ENCODE measurements at regions not wholly inside any gene's neighbourhood (a gene's known extent, or its start where the extent isn't known, plus 50 kb on each side); places are given as distances from the start of the nearest gene placed in this dataset.
A peak's percentile ranks its signal among the peaks of the same experiment; 100 is the strongest.
"Not testable (repeated sequence)": the region's sequence is repeated elsewhere in the genome, so short reads cannot be mapped to it uniquely, and the experiment has no call there.

- DNase-seq: no peak
- in situ Hi-C loops (cut with HindIII; ENCODE audit: low pct_ligation_motif_present, low pct_unique_long_range_greater_than_20kb, low sequenced_read_pairs): no loop called here
Measured at GRCh38 chr3:89032346-89033013, 74.9 kb upstream of the EPHA3 start.

DNA sequence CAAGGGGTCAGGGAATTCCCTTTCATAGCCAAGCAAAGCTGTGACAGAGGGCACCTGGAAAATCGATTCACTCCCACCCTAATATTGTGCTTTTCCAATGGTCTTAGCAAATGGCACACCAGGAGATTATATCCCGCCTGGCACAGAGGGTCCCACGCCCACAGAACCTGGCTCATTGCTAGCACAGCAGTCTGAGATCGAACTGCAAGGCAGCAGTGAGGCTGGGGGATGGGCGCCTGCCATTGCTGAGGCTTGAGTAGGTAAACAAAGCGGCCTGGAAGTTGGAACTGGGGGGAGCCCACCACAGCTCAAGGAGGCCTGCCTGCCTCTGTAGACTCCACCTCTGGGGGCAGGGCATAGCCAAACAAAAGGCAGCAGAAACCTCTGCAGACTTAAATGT is 72.7 kb upstream of the EPHA3 start:
- DNase-seq; in situ Hi-C loops (cut with HindIII; ENCODE audit: low pct_ligation_motif_present, low pct_unique_long_range_greater_than_20kb, low sequenced_read_pairs): not testable (repeated sequence)

DNA sequence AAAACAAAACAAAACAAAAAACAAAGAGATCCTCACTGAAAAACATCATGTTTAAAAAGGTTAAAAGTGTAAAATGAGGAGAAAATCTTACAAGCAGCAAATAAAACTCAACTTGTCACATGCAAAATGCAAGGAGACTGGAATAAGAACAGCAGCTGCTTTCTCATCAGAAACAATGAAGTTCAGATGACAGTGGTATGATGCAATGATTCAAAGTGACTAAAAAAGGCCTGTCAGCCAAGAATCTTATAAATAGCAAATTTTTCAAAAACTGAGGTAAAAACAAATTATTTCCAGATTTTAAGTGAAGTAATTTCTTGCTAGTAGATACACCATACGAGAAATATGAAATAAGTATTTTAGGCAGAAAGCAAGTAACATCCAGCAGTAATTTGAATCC is 68.6 kb upstream of the EPHA3 start:
- no peak for DNase-seq
- in situ Hi-C loops (cut with HindIII; ENCODE audit: low pct_ligation_motif_present, low pct_unique_long_range_greater_than_20kb, low sequenced_read_pairs): no loop called here

GRCh38 chr3:89042236-89042835 is 65.1 kb upstream of the EPHA3 start:
- in situ Hi-C loops (cut with HindIII; ENCODE audit: low pct_ligation_motif_present, low pct_unique_long_range_greater_than_20kb, low sequenced_read_pairs): no loop called here
- no peak for DNase-seq

DNA sequence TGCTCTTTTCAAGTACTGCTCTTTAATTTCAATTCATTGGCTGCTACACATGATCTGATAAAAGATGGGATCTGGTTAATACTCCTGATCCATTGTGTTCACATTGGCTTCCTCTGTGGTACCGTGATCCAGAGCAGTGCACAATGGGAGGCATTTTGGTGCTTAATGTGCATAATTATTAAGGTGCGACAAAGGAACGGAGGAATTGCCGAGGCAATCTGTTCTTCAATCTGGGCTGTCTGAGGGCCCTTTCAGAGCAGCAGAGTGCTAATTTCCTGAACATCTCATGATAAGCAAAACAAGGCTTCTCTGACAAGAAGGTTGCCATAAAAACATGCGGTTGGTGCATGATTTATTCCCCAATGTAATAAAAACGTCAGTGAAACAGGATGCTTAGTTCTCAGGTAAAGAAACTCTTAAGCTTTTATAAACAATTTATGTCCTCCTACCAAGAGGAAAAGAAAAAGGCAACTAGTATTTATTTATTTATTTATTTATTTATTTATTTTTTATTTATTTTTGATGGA is 64.0 kb upstream of the EPHA3 start:
- in situ Hi-C loops (cut with HindIII; ENCODE audit: low pct_ligation_motif_present, low pct_unique_long_range_greater_than_20kb, low sequenced_read_pairs): no loop called here

GRCh38 chr3:89046661-89047060 is 60.8 kb upstream of the EPHA3 start:
- DNase-seq: no peak
- in situ Hi-C loops (cut with HindIII; ENCODE audit: low pct_ligation_motif_present, low pct_unique_long_range_greater_than_20kb, low sequenced_read_pairs): no loop called here

More for the DNA sequence above, 64.0 kb upstream of the EPHA3 start:
- no peak for DNase-seq

GRCh38 chr3:89049119-89049518 is 58.3 kb upstream of the EPHA3 start:
- in situ Hi-C loops (cut with HindIII; ENCODE audit: low pct_ligation_motif_present, low pct_unique_long_range_greater_than_20kb, low sequenced_read_pairs): no loop called here
- peak; percentile 8 for DNase-seq

- in situ Hi-C loops (cut with HindIII; ENCODE audit: low pct_ligation_motif_present, low pct_unique_long_range_greater_than_20kb, low sequenced_read_pairs): no loop called here
- no peak for DNase-seq
Measured at GRCh38 chr3:89052386-89052785, 55.0 kb upstream of the EPHA3 start.

- in situ Hi-C loops (cut with HindIII; ENCODE audit: low pct_ligation_motif_present, low pct_unique_long_range_greater_than_20kb, low sequenced_read_pairs): no loop called here
Measured at GRCh38 chr3:89057398-89057797, 50.0 kb upstream of the EPHA3 start.

More at GRCh38 chr3:89057398-89057797, 50.0 kb upstream of the EPHA3 start:
- no peak for DNase-seq
